Hematopoietic multipotent progenitor cell treated with erythropoietin and hydrocortisone succinate and interleukin-3 and kit ligand, for 6 days (in vitro differentiated cells): ENCODE measurements at regions not wholly inside any gene's neighbourhood (a gene's known extent, or its start where the extent isn't known, plus 50 kb on each side); places are given as distances from the start of the nearest gene placed in this dataset.
"Not testable (repeated sequence)": the region's sequence is repeated elsewhere in the genome, so short reads cannot be mapped to it uniquely, and the experiment has no call there.

Experiments used
- DNase-seq: peaks from one replicate; pipeline ENCODE4 v3.0.0-alpha.2; 2015

DNA sequence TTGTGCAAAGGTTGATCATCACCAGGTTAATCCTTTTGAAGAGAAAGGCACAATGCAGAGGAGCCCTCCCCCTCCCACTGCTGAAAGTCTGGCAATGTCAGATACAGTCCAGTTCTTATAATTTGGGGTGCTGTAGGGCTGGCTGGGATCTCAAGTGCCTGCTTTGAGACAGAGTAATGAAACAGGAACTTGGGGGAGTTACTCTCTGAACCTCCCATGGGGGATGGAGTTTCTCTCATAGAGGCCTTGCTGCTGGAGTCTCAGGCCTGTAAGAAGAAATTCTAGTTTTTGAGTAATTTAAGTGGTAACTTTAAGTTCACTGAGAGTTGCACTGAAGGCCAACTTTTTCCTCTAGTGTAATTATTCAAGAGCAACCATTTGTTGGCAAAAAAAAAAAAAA, 410.5 kb downstream of the KCNRG start:
- peak; percentile 10 for DNase-seq

DNA sequence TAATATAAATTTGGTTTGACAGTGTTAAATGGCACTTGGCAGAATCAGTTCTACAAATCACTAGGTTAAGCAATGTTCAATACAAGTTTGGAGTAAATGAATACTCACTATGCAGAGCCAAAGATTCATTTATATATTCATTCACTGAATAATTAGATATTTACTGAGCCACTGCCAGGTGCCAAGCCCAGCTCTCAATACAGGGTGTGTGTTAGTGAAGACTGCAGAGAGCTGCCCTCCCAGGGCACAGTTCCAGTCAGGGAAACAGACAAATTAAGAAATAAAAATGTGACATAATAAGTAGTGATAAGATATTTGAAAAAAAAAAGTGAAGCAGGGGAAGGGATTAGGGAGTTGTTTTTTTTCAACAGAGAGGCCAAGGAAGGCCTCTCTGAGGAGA, 411.7 kb downstream of the KCNRG start:
- DNase-seq = no peak

DNA sequence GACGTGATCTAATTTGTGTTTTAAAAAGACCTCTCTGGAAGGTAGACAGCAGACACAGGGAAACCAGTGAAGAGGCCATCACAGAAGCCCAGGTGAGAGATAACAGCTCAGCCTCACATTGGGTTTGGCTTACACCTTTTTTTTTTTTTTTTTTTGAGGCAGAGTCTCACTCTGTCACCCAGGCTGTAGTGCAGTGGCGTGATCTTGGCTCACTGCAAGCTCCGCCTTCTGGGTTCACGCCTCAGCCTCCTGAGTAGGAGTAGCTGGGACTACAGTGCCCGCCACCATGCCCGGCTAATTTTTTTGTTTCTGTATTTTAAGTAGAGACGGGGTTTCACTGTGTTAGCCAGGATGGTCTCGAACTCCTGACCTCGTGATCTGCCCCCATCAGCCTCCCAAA, 412.3 kb downstream of the KCNRG start:
- not testable (repeated sequence) for DNase-seq

DNA sequence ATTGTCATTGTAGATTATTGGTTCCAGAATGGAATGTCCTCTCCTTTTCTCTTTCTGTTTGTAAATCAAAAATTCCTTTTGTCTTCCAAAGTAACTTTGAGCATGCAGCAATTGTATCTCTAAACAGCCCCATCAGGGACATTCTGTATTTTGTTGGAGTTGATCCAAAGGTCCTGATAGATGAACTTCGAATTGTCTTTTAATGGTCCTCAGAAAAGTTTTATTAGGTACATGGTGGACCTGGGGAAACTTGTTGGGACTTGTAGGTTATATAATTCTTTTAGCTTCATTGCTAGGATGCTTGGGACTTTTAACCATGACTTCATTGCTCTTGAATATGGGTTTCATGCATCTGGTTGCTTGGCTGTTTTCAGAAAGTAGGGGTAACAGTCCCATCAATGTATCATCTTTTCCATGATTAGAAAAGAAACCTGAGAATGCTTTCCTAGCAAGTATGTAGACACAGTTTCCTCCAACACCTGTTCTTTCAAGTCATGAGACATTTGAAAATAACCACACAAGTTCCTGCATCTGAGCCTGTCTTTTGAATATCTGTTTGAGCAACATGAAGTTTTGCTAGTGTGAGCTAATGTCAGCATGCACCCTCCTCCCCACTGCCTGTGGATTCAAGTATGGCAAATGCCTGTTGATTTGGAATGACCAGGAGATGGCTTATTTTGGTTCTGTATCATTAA, 413.1 kb downstream of the KCNRG start:
- no peak for DNase-seq

DNA sequence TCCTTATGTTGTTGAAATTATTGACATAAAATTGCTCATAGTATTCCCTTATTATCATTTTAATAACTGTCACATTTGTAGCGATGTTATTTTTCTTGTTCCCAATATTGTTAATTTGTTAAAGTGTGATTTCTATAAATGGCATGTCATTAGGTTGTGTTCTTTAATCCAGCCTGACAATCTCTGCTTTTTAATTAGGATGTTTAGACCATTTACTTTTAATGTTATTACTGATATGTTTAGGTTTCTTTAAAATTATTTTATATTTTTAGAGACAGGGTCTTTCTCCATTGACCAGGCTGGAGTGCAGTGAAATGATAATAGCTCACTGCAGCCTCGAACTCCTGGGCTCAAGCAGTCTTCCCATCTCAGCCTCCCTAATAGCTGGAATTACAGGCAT, 408.5 kb downstream of the DLEU7 start:
- no peak for DNase-seq

DNA sequence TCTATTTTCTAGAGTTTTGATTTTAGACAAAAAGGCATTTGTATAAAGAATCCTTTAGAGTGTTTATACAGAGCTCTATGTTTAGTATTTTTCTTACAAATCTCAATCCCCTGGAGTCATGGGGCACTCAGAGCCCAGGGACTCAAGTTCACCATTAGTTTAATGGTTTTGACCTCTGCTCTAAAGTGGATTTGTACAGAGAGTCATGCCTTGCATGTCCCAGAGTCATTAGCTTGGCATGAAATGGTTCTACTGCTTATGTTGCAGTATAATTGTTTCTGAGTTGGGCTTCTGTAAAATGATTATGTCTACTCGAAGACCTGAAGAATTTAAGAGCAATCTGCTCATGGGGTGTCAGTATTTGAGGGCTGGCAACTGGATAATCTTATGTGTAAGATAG, 406.2 kb downstream of the DLEU7 start:
- no peak for DNase-seq

DNA sequence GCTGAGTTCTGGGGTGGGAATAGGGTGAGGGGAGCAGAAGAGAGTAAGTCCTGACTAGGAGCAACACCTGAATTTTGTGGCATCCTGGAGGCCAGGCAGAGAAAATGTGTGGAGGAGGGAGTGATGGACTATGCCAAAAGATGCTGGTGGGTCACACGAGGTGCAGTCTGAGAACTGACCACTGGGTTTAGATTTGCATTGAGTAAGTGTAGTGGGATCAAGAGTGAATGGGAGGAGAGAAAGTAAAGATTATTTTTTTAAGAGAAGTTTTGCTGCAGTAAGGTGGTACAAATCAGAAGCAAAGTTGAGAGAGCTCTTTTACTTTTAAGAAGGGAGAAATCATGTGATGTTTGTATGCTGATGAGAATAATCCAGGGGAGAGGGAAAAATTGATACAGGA, 405.1 kb downstream of the DLEU7 start:
- DNase-seq = no peak

DNA sequence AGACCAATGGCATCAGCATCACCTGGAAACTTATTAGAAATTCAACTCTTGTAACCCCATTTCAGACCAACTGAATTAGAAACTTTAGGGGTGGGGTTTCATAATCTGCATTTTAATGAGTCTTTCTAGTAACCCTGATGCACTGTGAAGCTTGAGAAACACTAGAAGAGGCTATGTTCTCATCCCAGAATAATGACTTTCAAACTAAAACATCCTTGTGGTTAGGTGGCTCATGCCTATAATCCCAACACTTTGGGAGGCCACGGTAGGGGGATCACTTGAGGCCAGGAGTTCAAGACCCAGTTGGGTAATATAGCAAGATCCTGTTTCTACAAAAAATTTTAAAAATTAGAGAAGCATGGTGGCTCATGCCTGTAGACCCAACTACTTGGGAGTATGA, 402.4 kb downstream of the DLEU7 start:
- no peak for DNase-seq

DNA sequence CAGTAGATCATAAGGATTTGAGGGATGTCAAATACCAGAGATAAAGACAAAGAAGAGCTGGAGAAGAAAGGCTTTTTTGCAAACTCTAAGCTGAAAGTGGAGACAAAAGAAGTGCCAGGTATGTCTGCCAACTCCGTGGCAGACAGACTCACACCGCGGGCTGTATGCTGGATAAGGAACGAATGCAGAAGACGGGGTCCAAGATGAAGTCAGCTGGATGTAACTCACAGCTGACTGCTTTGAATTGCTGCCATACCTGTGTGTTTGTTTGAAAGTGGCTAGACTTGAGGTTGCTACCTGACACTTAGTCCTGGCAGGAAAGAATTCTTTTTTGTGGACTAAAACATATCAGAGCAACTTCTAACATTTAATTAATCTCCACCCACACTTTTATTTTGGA, 398.8 kb downstream of the DLEU7 start:
- no peak for DNase-seq

DNA sequence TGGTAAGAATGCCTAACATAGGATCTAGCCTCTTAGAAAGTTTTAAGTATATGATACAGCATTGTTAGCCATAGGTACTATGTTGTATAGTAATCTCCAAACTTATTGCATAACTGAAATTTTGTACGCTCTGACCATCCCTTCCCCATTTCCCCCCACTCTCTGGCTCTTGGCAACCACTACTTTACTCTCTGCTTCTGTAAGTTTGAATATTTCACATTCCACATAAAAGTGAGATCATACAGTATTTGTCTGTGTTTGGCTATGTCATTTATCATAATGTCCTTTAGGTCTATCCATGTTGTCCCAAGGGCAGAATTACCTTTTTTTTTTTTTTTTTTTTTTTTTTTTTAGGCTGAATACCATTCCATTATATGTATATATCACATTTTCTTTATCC, 396.9 kb downstream of the DLEU7 start:
- DNase-seq = no peak

DNA sequence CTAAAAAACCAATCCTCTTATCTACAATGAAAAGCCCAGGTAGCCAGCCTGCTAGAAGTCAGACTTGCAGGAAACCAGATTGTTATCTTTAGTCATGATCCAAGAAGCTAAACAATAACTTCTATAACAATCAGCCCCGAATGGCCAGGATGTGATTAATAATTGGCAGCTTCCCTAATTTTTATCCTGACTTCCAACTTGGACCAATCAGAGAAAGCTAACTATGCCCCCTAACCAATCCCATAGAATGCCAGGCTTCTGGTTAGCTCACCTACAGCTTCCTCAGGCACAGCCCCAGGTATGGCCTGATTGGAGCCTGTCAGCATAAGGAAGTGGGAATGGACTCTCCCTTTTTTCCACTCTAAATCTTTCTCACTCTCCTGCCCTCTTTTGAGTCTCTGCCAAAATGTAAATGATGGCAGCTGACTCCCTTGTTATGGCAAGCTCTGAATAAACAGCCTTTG, 394.9 kb downstream of the DLEU7 start:
- DNase-seq = no peak

DNA sequence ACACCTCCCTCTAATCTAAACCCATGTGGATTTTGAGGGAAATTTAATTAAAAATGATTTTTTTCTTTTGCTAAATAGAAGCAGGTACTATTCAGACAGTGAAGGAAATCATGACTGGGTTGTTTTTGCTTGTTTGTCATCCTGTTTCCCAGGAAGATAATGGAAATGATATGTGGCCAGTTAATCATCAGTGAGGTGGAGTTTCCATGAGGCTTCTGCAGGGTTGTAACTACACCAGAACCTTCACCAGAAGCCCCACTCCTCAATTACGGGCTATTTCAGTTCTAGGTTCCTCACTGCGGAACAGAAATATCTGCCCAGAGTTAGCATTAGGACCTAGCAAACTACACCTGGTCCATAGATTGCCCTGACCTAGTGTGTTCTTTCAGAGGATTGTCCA, 394.0 kb downstream of the DLEU7 start:
- DNase-seq = no peak

DNA sequence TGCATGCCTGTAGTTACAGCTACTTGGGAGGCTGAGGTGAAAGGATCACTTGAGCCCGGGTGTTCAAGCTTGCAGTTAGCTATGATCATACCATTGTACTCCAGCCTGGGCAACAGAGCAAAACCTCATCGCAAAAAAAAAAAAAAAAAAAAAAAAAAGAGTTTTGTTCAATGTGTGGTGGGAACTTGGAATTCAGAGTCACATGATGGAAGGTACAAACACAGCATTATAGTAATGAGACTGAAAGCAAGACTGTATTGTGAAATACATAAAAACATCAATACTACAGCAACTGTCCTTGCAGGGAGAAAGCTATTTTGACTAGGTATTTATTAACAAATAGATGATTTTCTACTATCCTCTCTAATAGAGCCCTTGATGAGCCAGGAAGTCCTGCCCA, 393.2 kb downstream of the DLEU7 start:
- DNase-seq = no peak

DNA sequence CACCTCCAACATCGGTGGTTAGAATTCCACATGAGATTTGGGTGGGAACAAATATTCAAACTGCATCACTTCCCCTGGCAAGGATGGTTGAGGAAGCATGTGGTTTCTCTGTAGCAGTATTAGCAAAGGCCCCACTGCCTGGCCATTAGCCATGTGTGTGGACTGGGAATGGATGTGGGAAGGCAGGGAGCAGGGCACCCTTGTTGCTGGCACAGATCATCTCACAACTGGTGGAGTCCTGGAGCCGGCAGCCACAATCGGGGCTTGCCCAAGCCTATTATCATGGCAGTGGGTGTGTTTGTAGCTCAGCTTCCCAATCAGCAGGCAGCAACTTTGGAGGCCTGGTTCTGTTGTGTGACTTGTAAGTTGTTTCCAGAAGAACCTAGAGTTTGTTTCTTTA, 391.9 kb downstream of the DLEU7 start:
- no peak for DNase-seq

DNA sequence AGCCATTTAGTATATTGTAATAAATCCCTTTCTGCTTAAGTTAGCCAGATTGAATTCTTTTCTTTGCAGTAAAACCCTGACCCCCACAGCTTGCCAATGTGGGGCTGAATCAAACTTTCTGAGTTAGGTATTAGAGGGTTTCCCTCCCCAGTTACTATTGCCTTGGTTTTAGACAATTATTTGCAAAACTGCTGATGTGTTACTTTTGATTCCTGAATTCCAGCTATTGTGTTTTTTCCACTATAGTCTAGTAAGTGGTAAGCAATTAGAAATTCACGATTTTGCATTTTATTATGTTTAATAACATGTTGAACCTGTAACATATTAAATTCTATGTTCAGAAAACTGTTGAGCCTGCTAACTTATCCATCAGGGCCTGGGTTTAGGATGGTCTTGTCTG, 391.5 kb downstream of the DLEU7 start:
- no peak for DNase-seq

DNA sequence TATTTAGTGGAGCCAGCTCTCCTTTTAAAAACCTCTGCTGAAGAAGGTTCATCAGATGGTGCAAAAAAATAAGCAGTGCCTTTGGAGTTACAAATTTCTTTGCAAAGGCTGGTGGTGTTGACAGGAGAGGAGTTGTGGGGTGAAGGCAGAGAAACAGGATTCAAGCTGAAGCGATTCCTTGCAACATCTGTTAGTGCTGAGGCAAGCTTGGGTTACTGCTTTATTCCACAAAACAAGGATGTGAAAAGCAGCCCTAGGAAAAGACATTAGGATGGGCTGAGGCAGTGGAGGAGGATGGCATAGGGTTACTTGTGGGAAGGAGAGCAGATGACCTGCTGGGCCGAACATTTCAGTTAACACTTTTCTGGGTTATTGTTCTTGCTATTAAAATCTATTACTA, 390.7 kb downstream of the DLEU7 start:
- no peak for DNase-seq

DNA sequence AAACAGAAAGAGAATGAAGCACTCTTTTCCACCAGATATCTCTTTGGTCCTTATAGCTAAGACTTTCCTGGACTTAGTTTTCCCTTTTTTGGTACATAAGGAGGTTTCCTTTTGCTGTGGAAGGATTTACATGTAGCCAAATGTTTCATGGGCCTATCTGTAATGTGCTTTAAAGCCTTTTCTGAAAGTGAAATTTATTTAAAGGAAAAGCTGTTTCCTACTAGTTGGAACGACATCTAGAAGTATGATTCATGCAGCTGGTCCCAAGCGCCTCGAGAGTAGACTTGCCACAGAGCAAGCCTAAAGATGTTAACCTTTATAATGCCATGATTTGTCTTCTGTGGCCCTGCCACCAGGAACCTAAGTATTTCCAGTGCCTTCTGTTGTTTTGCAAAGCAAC, 390.3 kb downstream of the DLEU7 start:
- no peak for DNase-seq

DNA sequence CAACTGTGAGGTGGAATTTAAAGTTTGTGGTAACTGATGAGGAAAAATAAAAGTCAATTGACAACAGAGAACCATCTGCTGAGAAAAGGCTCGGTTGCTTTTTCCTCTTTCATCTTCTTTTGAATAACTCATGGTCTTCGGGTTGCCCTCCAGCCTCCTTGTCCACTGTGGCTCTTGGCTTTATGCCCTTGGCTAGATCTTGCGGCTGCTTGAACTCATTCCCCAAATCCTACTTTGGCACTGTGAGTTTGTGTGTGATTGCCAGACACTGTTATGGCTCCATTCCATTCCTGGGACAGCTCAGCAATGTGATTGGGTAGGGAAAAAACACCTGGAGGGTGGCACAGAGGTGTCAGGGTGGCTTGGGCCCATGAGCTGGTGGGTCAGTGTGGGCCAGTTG, 387.4 kb downstream of the DLEU7 start:
- DNase-seq = no peak

DNA sequence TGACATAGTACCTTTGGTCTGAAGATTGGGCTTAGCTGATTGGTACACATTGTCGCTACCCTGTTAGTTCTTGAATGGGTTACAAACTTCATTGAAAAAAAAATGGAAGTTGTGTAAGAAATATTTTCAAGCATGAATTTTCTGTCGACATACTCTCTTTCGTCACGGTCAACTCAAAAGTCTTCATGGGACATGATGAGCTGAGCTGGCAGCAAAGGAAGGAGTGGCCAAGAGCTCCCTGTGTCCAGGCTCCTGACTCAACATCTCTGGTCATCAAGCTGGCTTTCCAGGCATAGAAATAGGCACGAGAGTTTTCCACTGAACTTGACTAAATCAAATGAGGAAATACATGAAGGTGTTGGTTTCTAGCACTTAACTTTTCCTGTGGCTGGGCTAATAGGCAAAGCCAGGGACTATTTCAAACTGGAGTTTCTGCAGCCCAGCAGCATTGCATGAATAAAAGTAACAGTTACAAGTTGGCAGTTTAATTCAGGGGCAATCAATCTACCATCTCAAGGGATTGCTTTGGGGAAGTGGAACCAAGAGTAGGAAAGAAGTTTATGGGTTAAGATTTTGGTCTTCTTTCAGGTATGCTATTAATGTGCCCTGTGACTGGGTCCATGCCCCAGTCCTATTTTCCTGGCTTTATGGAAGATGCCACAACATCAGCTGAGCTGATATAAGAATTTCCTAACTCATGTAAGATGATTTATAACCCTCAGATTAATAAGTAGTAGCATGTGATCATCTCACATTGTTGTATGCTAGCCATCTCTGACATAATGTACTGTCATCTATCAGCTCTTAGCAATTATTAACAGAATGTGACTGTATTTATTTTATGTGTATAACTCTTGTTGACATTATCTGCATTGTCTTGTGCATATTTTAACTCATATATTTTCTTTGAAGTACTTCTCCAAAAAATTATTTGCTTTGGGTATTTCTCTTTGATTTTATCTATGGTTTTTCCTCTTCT, 385.8 kb downstream of the DLEU7 start:
- no peak for DNase-seq

DNA sequence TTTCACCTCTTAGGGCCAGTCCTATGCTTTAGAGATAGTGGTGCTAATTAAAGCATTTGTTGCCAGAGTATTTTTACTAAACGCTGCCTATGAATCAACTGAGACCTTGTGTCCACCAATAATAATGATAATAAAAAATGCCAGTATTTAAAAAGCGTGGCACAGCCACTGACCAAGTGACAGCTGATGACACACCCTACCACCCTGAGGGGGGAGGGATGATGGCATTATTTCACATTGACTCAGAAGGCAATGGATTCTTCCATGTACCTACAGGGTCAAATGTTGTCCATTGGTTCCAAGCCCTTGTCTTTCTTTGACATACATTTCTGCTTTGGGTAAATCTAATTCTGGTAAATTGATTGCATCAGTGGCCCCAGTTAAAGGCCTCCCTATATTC, 384.4 kb downstream of the DLEU7 start:
- no peak for DNase-seq

DNA sequence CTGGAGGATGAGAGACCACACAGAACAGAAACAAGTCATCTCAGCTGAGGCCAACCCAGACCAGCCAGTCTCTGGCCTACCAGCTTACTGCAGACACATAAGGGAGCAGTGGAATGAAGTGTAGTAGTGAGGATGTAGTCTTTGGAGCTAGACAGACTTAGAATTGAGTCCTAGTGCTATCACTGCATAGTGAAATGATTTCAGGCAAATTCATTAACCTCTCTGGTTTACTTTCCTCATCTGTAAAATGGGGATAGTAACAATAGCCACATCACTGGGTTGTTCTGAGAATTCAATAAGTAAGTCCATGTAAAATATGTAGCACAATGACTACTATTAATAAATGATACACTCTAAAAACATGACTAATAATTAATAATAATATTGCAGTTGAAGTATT, 383.8 kb downstream of the DLEU7 start:
- DNase-seq = no peak

DNA sequence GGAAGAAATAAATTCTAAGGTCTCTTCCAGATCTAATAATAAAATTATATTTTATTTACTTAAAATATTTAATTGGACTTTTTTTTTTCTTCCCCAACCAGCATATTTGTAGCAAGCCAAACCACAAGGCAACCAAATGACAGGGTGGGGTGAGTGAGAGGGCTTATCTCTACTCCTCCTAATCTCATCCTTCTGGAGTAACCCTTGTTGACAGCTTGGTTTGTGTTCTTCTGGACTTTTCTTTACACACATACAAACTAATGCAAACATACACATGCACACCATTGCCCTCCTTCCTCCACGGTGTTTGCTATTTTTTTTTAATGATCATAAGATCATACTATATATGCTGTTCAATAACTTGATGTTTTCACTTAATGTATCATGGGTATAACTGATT, 383.1 kb downstream of the DLEU7 start:
- peak; percentile 82 for DNase-seq

DNA sequence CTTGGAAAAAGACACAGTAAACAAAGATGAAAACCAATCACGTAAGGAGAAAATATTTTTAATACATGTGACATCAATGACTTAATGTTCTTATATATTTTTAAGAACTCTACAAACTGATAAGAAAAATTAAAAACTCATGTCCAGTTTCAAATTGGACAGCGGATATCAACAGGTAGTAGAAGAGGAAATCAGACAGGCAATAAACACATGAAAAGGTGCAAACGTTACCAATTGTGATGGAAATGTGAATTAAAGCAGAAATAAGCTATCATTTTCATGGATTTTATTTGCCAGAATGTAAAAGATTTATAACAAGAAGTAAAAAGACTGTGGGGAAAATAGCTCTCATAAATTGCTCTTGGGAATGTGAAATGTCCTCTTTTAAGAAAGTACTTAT, 382.3 kb downstream of the DLEU7 start:
- DNase-seq = no peak

DNA sequence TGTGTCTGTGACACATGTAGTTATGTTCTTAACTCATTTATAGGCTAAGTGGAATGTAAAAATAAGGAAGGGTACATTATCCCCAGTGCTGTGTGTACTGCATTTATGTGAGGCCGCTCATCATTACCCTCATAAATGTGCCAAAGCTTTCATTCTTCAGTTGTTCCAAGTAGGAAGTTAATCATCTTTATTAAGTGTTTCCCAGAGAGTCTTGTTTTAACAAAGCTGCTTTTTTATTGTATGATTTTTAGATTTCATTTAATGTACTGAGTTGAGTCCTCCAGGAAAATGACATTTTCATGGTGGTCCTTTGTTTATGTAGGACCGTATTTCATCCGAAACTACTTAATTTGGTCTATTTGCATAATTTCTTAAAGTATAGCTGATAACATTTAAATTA, 379.8 kb downstream of the DLEU7 start:
- DNase-seq = no peak
